ENCODE measurements at regions not wholly inside any gene's neighbourhood (a gene's known extent, or its start where the extent isn't known, plus 50 kb on each side); places are given as distances from the start of the nearest gene placed in this dataset.

DNA sequence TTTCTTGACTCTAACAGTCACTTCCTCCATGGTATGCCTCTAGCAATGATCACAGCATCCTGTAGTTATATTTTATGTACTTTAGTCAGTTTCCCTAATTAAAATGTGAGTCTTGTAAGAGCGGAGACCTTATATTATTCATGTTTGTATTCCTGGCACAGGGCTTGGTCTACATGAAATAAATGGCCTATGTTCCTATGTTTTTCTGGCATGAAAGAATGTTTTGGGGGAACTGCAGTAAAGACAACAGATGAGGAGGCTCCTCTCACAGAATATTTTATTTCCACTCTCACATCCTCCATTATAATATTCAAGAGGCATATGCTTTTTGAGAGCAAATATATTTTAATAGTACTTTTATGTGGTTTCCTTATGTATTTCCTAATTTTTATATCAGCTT is 429.8 kb upstream of the PDE3A start:
- DNase-seq (ENCODE audit: low read depth in 1 of 2, low spot score in 2 of 2): no peak
- H3K27ac ChIP-seq: no peak overlapping the region
- H3K36me3 ChIP-seq: no peaks in the 10 kb centered on the region
- H3K27me3 ChIP-seq (replicated peaks): no peaks in the 10 kb centered on the region
- no peaks in the 10 kb centered on the region for H3K9me3 ChIP-seq (replicated peaks)
- H3K4me3 ChIP-seq: no peak overlapping the region
- no peaks in the 10 kb centered on the region for H3K4me1 ChIP-seq (replicated peaks)

DNA sequence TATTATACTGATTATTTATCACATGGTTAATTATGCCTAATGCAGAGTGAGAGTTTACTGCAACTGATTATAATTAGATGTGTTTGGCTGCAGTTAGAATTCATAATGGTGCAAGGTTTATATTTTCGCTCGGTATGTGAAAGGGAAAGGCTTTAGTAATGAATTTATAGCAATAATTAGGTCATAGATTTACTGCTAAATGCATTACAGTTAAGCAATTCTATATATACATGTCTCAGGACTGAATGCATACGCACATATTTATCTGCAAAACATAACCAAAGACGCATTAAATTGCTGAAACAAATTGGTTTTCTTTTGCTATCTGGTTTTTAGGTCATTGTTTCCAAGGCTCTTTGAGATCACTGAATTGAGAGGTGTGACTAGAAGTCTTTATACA is 428.1 kb upstream of the PDE3A start:
- H3K27me3 ChIP-seq (replicated peaks): no peaks in the 10 kb centered on the region
- H3K4me1 ChIP-seq (replicated peaks): no peaks in the 10 kb centered on the region
- H3K27ac ChIP-seq: no peak overlapping the region

DNA sequence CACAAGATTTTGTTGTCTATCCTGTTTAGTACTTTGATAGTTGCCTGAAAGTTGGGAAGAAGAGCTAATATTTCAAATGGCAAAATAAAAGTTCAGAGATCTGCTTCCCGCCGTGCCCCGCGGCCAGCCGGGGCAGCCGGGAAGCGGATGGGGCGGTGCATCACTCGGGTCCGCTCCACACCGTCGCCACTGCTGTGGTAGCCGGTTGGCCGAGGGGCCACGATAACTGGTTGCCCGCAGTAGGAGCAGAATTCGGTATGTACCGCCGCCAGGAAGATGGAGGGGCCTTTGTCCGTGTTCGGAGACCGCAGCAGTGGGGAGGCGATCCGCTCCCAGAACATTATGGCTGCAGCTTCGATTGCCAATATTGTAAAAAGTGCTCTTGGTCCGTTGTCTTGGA is 427.2 kb upstream of the PDE3A start:
- Histone ChIP-seq H3K9me3 (replicated peaks) (no peaks in the 10 kb centered on the region), H3K27ac (no peak overlapping the region), H3K4me3 (no peak overlapping the region), H3K36me3 (no peaks in the 10 kb centered on the region), H3K4me1 (replicated peaks) (no peaks in the 10 kb centered on the region), H3K27me3 (replicated peaks) (no peaks in the 10 kb centered on the region)
- no peak for DNase-seq (ENCODE audit: low read depth in 1 of 2, low spot score in 2 of 2)

More for the DNA sequence above, 428.1 kb upstream of the PDE3A start:
- no peaks in the 10 kb centered on the region for H3K9me3 ChIP-seq (replicated peaks)
- no peak overlapping the region for H3K4me3 ChIP-seq
- H3K36me3 ChIP-seq: no peaks in the 10 kb centered on the region
- no peak for DNase-seq (ENCODE audit: low read depth in 1 of 2, low spot score in 2 of 2)

DNA sequence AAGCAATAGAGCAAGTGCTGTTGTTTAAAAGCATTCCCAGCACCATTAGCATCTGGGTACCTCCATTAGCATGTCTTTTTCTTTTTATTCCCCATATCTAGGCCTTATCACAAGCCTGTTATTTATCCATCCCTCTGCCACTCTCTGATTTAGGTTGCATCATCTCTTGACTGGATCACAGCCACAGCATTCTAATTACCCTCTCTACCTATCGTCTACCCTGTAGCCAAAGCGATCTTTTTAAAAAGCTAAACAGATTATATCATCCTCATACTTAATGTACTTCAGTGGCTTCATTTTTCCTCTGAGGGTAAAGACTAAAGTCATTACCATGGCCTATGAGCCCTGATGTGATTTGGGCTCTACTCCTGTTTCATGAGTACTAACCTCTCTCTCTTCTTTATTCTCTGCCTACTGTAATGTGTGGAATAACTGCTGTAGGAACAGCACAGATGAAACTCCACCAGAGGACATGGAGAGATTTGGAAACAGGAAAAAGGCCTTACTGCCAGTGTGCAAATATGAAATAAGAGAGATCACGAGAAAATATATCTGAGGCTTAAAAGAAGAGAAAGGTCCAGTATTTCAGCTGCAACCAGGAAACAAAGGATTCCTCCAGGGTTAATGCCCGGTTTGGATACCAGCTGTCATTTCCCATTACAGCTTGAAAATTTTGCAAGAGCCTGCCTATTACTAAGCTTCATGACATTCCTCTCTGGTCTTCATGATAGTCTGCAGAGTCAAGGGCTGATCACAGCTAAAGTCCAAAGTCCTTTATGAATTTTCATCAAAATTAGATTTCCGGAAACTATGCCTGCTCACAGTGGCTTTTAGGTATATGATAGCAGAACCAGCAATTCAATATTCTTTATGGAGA is 422.5 kb upstream of the PDE3A start:
- Histone ChIP-seq H3K27ac (no peak overlapping the region), H3K4me1 (replicated peaks) (no peaks in the 10 kb centered on the region), H3K27me3 (replicated peaks) (no peaks in the 10 kb centered on the region), H3K36me3 (no peaks in the 10 kb centered on the region), H3K4me3 (no peak overlapping the region), H3K9me3 (replicated peaks) (no peaks in the 10 kb centered on the region)
- no peak for DNase-seq (ENCODE audit: low read depth in 1 of 2, low spot score in 2 of 2)

DNA sequence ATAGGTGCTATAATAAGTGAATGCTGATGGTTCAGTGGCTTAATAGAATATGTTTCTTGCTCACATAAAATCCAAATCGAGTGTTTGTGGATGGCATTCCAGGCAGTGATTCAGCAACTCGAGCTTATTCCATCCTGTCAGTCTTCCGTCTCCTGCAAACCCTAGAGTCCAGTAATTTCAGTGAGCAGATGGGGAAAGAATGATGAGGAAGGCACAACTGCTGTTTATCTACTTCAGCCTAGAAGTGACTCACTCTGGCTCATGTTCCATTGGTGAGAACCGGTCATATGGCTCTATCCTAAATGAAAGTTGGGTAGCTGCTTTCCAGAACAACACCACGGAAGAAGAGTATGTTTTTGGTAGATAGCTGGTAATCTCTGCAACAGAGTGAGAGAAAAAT is 421.8 kb upstream of the PDE3A start:
- H3K4me3 ChIP-seq: no peak overlapping the region
- no peaks in the 10 kb centered on the region for H3K36me3 ChIP-seq
- no peaks in the 10 kb centered on the region for H3K9me3 ChIP-seq (replicated peaks)
- no peaks in the 10 kb centered on the region for H3K27me3 ChIP-seq (replicated peaks)
- DNase-seq (ENCODE audit: low read depth in 1 of 2, low spot score in 2 of 2): peak in 1 of 2 experiments; percentile 21
- no peak overlapping the region for H3K27ac ChIP-seq
- H3K4me1 ChIP-seq (replicated peaks): no peaks in the 10 kb centered on the region

DNA sequence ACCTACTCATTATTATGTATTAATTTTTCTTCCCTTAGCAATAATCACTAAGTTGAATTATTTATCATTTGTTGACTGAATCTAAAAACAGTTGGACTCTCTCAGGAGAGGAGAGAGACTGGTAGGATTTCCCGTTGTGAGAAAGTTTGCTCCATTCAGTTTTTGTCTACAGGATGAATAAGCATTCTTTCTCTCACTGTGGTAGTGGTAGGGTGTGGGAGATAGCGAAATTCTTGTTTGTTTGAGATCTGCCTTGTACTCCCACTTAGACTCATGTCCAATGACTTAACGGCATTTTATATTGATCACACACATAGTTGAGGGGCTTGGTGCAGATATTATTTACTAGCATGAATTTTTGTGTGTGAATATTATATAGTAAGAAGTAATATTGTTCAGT is 421.0 kb upstream of the PDE3A start:
- Histone ChIP-seq H3K4me1 (replicated peaks) (no peaks in the 10 kb centered on the region), H3K27me3 (replicated peaks) (no peaks in the 10 kb centered on the region), H3K27ac (no peak overlapping the region), H3K36me3 (no peaks in the 10 kb centered on the region), H3K4me3 (no peak overlapping the region), H3K9me3 (replicated peaks) (no peaks in the 10 kb centered on the region)
- DNase-seq (ENCODE audit: low read depth in 1 of 2, low spot score in 2 of 2): no peak

DNA sequence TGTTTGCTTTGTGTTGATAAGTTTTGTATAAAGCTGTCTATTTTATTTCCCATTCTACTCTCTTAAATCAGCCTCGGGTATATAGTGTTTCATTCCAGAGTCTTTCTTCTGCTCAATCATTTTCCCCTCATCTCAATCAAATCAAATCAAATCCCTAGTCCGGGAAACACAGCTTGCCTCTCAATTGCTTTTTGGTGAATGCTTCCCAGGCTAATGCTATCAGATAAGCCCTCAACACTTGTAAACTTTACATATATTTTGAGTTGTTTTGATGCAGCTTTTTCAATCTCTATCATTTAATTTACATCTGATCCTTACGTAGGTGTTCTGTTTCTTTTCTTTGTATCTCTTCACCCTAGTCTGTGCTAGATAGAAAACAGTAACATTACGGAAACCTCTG is 416.7 kb upstream of the PDE3A start:
- Histone ChIP-seq H3K27me3 (replicated peaks) (no peaks in the 10 kb centered on the region), H3K36me3 (no peaks in the 10 kb centered on the region), H3K4me1 (replicated peaks) (no peaks in the 10 kb centered on the region), H3K9me3 (replicated peaks) (no peaks in the 10 kb centered on the region), H3K27ac (no peak overlapping the region), H3K4me3 (no peak overlapping the region)
- no peak for DNase-seq (ENCODE audit: low read depth in 1 of 2, low spot score in 2 of 2)

DNA sequence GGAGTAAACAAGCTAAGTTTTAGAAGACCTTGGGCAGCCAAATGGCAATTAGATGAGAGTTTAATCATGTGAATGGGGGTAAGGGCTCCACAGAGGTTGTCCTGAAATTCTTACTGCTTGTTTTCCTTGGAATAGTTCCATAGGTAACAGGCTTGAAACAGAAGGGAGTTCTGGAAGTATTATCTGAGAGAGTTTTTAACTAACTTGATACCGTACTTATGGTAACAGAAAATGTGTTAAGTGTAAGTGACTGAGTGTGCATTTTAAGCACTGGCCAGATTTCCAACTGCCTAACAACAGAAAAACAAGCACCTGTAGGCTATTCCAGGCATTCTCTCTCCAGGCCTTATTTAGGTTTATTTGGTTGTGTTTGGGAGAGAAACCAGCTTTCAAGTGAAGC is 414.6 kb upstream of the PDE3A start:
- H3K4me1 ChIP-seq (replicated peaks): no peaks in the 10 kb centered on the region

DNA sequence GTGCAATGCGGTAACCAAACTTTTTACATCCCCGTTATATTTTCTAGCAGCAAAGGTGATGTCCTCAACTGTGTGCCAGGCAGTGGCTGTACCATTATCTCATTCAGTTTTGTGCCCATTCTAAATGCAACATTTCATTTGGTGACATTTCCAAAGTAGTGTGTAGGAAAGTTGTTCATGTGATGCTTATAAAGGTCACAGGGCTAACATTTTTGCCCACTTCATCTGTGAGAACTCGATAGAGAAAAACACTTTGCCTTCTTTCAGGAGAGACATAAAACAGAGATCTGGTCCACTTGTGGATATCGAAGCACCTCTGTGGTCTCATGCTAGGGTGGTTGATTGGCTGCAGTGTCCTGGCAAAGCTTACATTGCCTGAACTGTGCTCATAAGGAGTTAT is 414.2 kb upstream of the PDE3A start:
- H3K9me3 ChIP-seq (replicated peaks): no peaks in the 10 kb centered on the region
- no peaks in the 10 kb centered on the region for H3K36me3 ChIP-seq
- no peaks in the 10 kb centered on the region for H3K4me1 ChIP-seq (replicated peaks)
- no peak for DNase-seq (ENCODE audit: low read depth in 1 of 2, low spot score in 2 of 2)
- no peak overlapping the region for H3K4me3 ChIP-seq
- no peaks in the 10 kb centered on the region for H3K27me3 ChIP-seq (replicated peaks)
- H3K27ac ChIP-seq: no peak overlapping the region

More for the DNA sequence above, 414.6 kb upstream of the PDE3A start:
- no peaks in the 10 kb centered on the region for H3K27me3 ChIP-seq (replicated peaks)
- H3K36me3 ChIP-seq: no peaks in the 10 kb centered on the region
- no peak overlapping the region for H3K4me3 ChIP-seq
- DNase-seq (ENCODE audit: low read depth in 1 of 2, low spot score in 2 of 2): no peak
- no peak overlapping the region for H3K27ac ChIP-seq
- no peaks in the 10 kb centered on the region for H3K9me3 ChIP-seq (replicated peaks)

DNA sequence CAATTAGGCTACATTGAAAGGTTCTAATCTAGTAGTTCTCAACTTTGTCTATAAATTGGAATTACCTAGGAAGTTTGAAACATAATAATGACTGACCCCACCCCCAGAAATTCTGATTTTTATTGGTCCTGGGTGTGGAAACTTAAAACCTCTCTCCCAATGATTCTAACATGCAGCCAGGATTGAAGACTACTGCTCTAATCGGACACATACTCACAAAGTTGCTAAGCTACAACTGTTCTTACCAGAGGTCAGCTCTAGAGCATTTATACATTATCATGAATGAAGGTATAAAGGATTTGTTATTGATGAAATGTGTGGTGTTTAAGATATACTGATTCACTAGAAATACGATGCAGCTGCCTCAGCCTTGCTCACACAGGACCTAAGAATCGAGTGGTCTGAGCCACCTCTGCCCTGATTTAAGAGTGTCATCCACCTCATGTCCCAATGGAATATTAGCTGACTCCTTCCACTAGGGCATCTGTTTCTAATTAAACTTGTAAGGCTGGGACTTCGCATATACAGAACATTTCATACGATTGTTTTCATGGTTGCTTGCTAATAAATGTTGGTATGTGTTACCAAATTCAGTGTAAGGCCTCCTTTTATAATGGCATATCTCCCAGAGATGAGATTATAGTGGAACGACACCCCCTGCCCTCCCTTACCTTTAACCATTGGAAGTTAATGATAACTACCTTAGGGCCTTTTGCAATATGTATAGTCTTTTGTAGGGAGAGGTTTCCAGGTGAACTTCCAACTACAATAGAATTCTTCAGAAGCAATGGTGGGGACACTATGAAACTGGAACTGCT is 410.8 kb upstream of the PDE3A start:
- H3K27ac ChIP-seq: no peak overlapping the region
- no peak for DNase-seq (ENCODE audit: low read depth in 1 of 2, low spot score in 2 of 2)

DNA sequence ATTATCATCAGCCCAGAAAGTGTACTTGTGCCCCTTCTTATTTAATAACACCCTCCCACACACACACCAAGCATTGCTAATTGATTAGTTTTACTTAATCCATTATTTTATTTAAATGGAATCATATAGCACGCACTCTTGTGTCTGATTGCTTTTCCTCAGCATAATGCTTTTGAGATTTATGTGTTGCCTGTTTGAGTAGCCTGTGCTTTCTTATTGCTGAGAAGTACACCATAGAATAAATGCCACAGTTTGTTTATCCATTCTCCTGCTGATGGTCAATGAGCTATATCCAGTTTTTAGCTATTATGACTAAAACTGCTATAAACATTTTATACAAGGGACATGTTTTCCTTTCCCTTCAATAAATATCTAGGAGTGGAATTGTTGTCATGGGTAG is 409.9 kb upstream of the PDE3A start:
- DNase-seq (ENCODE audit: low read depth in 1 of 2, low spot score in 2 of 2): no peak
- no peaks in the 10 kb centered on the region for H3K4me1 ChIP-seq (replicated peaks)
- H3K36me3 ChIP-seq: no peaks in the 10 kb centered on the region
- H3K4me3 ChIP-seq: no peak overlapping the region
- H3K27me3 ChIP-seq (replicated peaks): no peaks in the 10 kb centered on the region
- H3K9me3 ChIP-seq (replicated peaks): no peaks in the 10 kb centered on the region
- no peak overlapping the region for H3K27ac ChIP-seq

More for the DNA sequence above, 410.8 kb upstream of the PDE3A start:
- Histone ChIP-seq H3K9me3 (replicated peaks) (no peaks in the 10 kb centered on the region), H3K4me3 (no peak overlapping the region), H3K27me3 (replicated peaks) (no peaks in the 10 kb centered on the region), H3K36me3 (no peaks in the 10 kb centered on the region), H3K4me1 (replicated peaks) (no peaks in the 10 kb centered on the region)

DNA sequence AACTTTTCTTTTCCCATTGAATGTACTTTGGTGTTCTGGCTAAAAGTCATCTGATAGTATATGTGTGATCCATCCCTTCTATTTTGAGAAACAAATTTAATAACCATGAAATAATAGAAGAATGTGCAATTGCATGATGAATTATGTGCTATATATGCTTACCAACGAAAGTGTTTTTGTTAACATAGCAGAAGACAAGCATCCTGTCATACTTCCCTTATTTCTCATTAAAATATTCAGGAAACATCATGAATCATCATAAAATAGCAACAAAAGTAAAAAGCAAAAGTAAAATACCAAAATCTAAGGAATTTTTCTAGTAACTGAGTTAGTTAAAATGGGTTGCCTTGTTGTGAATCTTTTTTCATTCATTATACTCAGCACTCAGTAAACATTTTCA is 409.0 kb upstream of the PDE3A start:
- Histone ChIP-seq H3K4me3 (no peak overlapping the region), H3K9me3 (replicated peaks) (no peaks in the 10 kb centered on the region), H3K27me3 (replicated peaks) (no peaks in the 10 kb centered on the region), H3K27ac (no peak overlapping the region), H3K4me1 (replicated peaks) (no peaks in the 10 kb centered on the region), H3K36me3 (no peaks in the 10 kb centered on the region)
- DNase-seq (ENCODE audit: low read depth in 1 of 2, low spot score in 2 of 2): no peak

DNA sequence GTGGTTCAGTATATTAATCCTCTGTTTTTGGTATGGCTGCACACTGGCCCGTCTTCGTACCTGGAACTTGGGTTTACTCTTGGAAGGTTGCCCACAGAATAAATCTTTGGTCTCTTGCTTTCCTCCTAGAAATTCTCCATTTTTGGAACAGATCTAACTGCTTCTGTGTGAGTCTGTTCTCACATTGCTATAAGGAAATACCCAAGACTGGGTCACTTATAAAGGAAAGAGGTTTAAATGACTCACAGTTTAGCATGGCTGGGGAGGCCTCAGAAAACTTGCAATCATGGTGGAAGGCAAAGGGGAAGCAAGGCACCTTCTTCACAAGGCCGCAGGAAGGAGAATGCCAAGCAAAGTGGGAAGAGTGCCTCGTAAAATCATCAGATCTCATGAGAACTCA is 407.8 kb upstream of the PDE3A start:
- Histone ChIP-seq H3K4me1 (replicated peaks) (no peaks in the 10 kb centered on the region), H3K27ac (no peak overlapping the region), H3K36me3 (no peaks in the 10 kb centered on the region), H3K9me3 (replicated peaks) (no peaks in the 10 kb centered on the region), H3K27me3 (replicated peaks) (no peaks in the 10 kb centered on the region), H3K4me3 (no peak overlapping the region)
- no peak for DNase-seq (ENCODE audit: low read depth in 1 of 2, low spot score in 2 of 2)

DNA sequence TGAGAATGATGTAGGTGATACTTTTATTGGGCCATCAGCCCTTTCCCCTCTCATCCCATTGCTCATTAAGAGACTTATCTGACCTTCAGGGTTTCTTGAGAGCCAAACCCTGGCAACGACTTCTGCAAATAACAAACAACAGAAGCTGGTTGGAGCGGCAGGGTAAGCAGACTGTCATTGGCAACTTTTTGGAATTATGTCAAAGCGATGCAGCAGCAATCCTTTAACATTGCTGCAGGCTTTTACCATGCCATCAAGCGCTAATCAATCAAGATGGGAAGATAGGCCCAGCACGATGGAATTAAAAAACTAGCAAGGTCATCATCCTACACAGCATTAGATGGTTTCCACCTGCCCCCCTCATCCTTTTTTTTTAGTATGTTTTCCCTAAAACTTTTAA is 406.1 kb upstream of the PDE3A start:
- no peak for DNase-seq (ENCODE audit: low read depth in 1 of 2, low spot score in 2 of 2)
- Histone ChIP-seq H3K36me3 (no peaks in the 10 kb centered on the region), H3K27ac (no peak overlapping the region), H3K27me3 (replicated peaks) (no peaks in the 10 kb centered on the region), H3K4me1 (replicated peaks) (peaks cover 4% of the 10 kb centered on the region; the same call in 1 of the 2 replicates), H3K4me3 (no peak overlapping the region), H3K9me3 (replicated peaks) (no peaks in the 10 kb centered on the region)
